ENCODE measurements at regions not wholly inside any gene's neighbourhood (a gene's known extent, or its start where the extent isn't known, plus 50 kb on each side); places are given as distances from the start of the nearest gene placed in this dataset.

DNA sequence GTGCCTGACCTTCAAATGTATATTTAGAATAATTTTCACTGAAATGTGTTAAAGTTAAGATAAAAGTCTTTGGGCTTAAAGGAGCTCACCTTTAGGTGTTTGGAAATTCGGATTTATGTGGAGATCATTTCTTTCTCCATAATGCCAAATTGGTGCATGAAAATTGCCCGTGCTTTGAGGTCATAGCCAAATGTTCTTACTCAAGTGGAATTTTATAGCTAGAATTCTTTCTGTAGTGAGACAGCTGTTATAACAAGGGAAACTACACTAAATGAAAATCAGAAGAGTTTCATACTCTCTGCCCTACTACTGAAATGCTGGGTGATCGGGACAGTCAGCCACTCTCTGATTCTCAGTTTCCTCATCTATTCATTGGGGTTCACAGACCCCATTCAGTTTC, 89.5 kb upstream of the DBX1 start:
- DNase-seq, result no peak

- no peak for DNase-seq
These were observed 89.1 kb upstream of the DBX1 start for GRCh38 chr11:20249378-20249777.

DNA sequence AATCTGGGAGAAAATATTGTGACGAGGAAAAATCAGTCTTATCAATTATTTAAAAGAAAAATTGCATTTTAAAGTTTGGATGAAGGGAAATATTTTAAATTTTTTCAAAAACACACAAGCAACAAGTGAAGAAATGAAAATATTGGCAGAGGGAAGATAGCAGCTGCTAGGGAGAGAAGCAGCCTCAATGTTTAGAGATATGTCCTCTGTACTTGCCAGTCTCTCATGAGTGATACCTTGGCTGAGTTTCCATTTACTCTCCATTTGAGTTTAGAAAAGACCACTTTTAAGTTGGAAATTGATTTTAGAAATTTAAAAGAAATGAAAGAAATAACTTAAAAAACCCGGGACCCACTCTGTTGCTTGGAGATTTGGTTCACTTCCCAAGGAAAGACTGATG, 88.6 kb upstream of the DBX1 start:
- DNase-seq, result no peak

DNA sequence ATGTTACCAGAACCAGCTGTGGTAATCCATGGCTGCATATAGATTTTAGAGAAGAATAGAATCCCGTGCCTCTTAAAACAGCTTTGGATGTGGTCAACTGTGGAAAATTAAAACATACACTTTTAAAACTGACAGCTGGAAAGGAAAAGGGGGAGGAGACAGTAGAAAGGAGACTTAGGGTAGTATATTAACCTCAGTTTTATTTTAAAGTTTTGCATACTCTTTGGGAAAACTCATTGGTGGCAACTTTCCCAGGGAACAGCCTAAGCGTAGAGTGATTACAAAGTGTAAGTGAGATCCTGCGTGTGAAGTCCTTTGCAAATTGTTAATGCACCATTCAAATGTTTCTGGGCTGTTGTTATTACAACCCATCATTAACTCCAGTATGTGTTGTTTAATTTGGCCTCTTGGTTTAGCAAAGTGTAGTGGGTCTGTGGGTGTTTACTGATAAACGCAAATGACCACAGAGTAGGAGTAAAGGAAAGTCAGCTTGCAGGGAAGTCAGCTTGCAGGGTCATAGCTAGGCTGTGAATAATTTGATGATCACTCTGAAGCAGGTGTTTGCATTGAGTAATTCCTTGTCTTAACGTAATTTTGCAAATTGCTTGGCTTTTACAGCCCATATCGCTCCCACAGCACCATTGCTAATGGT, 88.0 kb upstream of the DBX1 start:
- DNase-seq, result no peak

DNA sequence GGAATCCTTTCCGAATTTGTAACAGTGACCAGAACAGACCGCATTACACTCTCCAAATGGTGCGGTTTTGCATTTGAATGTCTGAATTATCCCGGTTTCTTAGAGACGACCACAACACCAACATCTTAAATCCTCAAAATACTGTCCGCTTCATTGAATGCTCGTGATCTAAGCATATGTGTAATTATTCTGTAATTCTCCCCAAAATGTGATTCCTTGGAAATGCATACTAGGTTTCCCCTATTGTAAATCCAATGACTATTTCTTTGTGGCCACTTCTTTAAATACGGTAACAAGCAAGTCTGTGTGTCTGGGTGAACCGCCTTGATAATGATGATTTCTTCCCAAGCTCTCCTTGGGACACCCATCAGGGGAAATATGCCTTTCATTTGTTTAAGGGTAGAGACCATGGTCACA, 87.3 kb upstream of the DBX1 start:
- DNase-seq, result no peak

DNA sequence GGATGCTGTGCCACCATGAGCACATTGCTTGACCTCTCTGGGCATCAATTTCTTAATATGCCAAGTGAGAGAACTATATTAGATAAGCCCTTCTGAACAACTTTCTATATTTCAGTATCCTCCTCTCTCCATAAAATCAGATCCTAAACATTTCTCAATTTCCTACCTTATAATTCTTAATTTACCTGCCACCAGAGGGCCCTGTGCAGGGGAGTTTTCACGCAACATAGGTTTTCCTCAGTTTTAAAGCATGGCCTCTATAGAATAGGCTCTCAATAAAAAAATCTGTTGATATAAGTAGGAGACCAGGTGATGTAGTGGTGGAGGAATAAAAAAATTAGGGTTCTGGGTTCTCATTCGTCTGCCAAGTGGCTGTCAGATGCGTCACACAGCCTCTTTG, 83.7 kb upstream of the DBX1 start:
- no peak for DNase-seq

DNA sequence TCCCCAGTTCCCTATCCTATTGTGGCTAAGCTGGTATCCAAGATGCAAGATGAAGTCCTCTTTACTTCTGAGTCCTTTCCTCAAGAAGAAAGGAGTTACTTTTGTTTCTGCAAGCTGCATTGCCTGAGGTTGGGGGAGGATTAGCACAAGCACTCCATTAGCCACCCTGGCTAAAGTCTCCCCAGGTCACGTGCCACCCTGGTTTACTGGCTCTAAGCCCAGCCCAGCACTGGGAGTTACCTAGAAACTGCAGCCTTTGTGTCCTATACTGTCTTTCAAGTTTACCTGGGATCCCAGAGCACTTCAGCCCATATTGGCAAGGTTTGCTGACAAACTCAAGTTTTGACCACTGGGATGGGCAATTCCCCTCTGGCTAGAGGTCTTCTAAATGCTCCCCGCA, 78.4 kb upstream of the DBX1 start:
- DNase-seq, result no peak

DNA sequence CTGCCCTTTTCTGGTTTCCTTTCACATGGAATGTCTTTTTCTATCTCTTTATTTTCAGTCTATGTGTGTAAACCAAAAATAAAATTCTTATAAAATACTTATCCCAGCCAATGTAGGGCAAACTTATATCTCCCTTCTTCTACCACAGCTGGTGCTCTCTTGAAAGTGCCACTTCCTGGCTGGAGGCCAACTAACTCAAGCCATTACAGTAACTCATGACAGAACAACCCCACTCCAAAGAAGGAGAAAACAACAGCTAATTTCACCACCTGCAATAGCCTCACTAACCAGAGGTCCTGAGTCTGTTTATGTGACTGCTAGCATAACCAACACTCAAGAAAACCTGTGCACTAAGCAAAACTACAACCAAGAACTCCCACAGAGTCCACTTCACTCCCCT, 74.9 kb upstream of the DBX1 start:
- no peak for DNase-seq

- DNase-seq, result no peak
These were observed 67.4 kb upstream of the DBX1 start for GRCh38 chr11:20227631-20228030.

GRCh38 chr11:20226933-20227332, 66.7 kb upstream of the DBX1 start:
- no peak for DNase-seq

DNA sequence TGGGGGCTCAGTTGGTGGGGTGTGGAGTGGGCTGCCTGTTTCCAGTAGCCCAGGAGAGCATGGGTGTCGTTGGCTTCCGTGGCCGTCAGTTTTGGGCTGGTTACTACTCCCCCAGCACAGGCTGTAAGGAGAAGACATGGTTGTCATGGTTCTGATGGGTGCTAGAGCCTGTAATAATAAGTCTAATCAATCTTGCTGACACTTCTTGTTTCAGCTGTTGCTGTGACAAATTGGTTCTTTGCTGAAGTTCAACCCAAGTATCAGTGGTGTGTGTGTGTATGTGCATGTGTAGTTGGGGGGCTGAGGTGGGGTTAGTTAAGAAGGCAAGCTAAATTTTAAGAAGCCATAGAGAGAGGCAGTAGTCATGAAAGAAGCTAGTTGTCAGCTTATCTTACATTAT, 61.3 kb upstream of the DBX1 start:
- no peak for DNase-seq

GRCh38 chr11:20213790-20214189, 53.5 kb upstream of the DBX1 start:
- no peak for DNase-seq

GRCh38 chr11:20211691-20212090, 51.4 kb upstream of the DBX1 start:
- DNase-seq, result no peak

All from fibroblast of upper back skin (primary cell).